HCT116 (cell line): ENCODE measurements at regions not wholly inside any gene's neighbourhood (a gene's known extent, or its start where the extent isn't known, plus 50 kb on each side); places are given as distances from the start of the nearest gene placed in this dataset.
"Not testable (repeated sequence)": the region's sequence is repeated elsewhere in the genome, so short reads cannot be mapped to it uniquely, and the experiment has no call there.

Source experiments
- ATAC-seq: fragments of 200-7000 bp; cut with Tn5 transposase; 2 replicates; pipeline ENCODE4 v1.9.1; 2020; ENCODE audit warnings: mild to moderate bottlenecking, moderate library complexity
- BruUV-seq: library from RNA; stranded (reverse); fragments of 400-500 nt; replicated peaks from 2 replicates; lab custom pipeline; 2021; lab: Mats Ljungman, UMichigan
- CTCF ChIA-PET: fragments of 300-600 bp; sonication (Branson Sonifier 250); formaldehyde crosslinking; loops from one replicate; lab custom pipeline; 2021; ENCODE audit warnings: antibody characterized with exemption; lab: Charles Lee
- POLR2A ChIA-PET: fragments of 300-600, 350-600 bp; sonication (Branson Sonifier 250); formaldehyde crosslinking; loops from one replicate; lab custom pipeline; 2021; ENCODE audit warnings: antibody characterized with exemption; lab: Charles Lee
- RAD21 ChIA-PET, 2 experiments: fragments of 300-600 bp; sonication (Branson Sonifier 250); formaldehyde crosslinking; loops; one replicate each; lab custom pipeline; 2023; ENCODE audit warnings: low total read pairs in 2 of 2; ENCODE audit not compliant: uncharacterized antibody in 2 of 2, unreplicated experiment in 2 of 2, low non-redundant PET in 1 of 2; lab: Charles Lee
- DNase-seq: peaks from one replicate; pipeline ENCODE4 v3.0.0-alpha.2; 2010; ENCODE audit warnings: low read depth, low spot score
- H2AFZ ChIP-seq: fragments of 200-600 bp; shearing (Covaris generic), sonication (generic); 2 replicates; pipeline ENCODE4 v1.6.1; 2017; ENCODE audit warnings: low read depth, mixed run types, mixed read lengths, antibody characterized with exemption, low read length; ENCODE audit not compliant: poor library complexity, severe bottlenecking
- H3K27ac ChIP-seq: 2 replicates; pipeline ENCODE4 v1.5.1; 2012; ENCODE audit warnings: low read depth, low read length
- H3K27me3 ChIP-seq: fragments of 200-600 bp; sonication (generic); 2 replicates; pipeline ENCODE4 v1.6.1; 2016; ENCODE audit warnings: mixed run types, low read length, mixed read lengths; ENCODE audit not compliant: insufficient read depth
- H3K36me3 ChIP-seq, 2 experiments: fragments of 200-500 bp in 1 of 2; fragments of 200-600 bp in 1 of 2; sonication (Bioruptor generic) in 1 of 2; sonication (generic) in 1 of 2; 2 replicates each; pipeline versions ENCODE4 v1.5.1 to v1.6.1; 2014 to 2016; ENCODE audit warnings: low read length in 2 of 2, inconsistent platforms in 1 of 2, mixed read lengths in 1 of 2, mixed run types in 1 of 2; ENCODE audit not compliant: insufficient read depth in 2 of 2, control insufficient read depth in 1 of 2
- H3K4me1 ChIP-seq, 2 experiments: fragments of 200-600 bp in 1 of 2; sonication (generic) in 1 of 2; 2 replicates each; pipeline versions ENCODE4 v1.5.1 to v1.6.1; 2012 to 2017; ENCODE audit warnings: low read length in 2 of 2, inconsistent platforms in 1 of 2, mild to moderate bottlenecking in 1 of 2, mixed read lengths in 1 of 2, mixed run types in 1 of 2, moderate library complexity in 1 of 2; ENCODE audit not compliant: insufficient read depth in 2 of 2, control insufficient read depth in 1 of 2
- H3K4me2 ChIP-seq: fragments of 200-600 bp; sonication (generic); 2 replicates; pipeline ENCODE4 v1.6.1; 2017; ENCODE audit warnings: mixed run types, low read length, mixed read lengths
- H3K4me3 ChIP-seq, 2 experiments: fragments of 200-600 bp in 1 of 2; sonication (generic) in 1 of 2; replicated peaks in 1 of 2; 2 replicates each; pipeline ENCODE4 v1.5.1; 2011 to 2016; ENCODE audit warnings: low read length in 2 of 2, control low read depth in 1 of 2, low read depth in 1 of 2, mild to moderate bottlenecking in 1 of 2, mixed read lengths in 1 of 2, mixed run types in 1 of 2
- H3K79me2 ChIP-seq: fragments of 200-600 bp; sonication (generic); 2 replicates; pipeline ENCODE4 v1.6.1; 2017; ENCODE audit warnings: mild to moderate bottlenecking, mixed run types, low read length, moderate library complexity, mixed read lengths; ENCODE audit not compliant: insufficient read depth
- H3K9ac ChIP-seq: fragments of 200-600 bp; sonication (generic); 2 replicates; pipeline ENCODE4 v1.6.1; 2016; ENCODE audit warnings: low read length, mixed read lengths
- H3K9me2 ChIP-seq: fragments of 200-600 bp; sonication (generic), shearing (Covaris generic); 2 replicates; pipeline ENCODE4 v1.6.1; 2017; ENCODE audit warnings: mixed run types, mild to moderate bottlenecking, moderate library complexity; ENCODE audit not compliant: insufficient read depth
- H3K9me3 ChIP-seq, 2 experiments: fragments of 200-500 bp in 1 of 2; fragments of 200-600 bp in 1 of 2; sonication (Bioruptor generic) in 1 of 2; sonication (generic) in 1 of 2; 2 replicates each; pipeline ENCODE4 v1.6.1; 2014 to 2017; ENCODE audit warnings: low read length in 2 of 2, mixed read lengths in 2 of 2, inconsistent platforms in 1 of 2, low read depth in 1 of 2, mild to moderate bottlenecking in 1 of 2, mixed run types in 1 of 2, moderate library complexity in 1 of 2; ENCODE audit not compliant: control insufficient read depth in 1 of 2, insufficient read depth in 1 of 2
- H4K20me1 ChIP-seq: fragments of 200-600 bp; sonication (generic), shearing (Covaris generic); 2 replicates; pipeline ENCODE4 v1.6.1; 2017; ENCODE audit warnings: mixed run types, mild to moderate bottlenecking, moderate library complexity; ENCODE audit not compliant: insufficient read depth
- CEBPB ChIP-seq: IDR thresholded peaks from 2 replicates; pipeline ENCODE4 v1.6.1; 2012; ENCODE audit warnings: low read depth
- EGR1 ChIP-seq: IDR thresholded peaks from 2 replicates; pipeline ENCODE4 v1.6.1; 2012; ENCODE audit warnings: low read depth
- MAX ChIP-seq: IDR thresholded peaks from 2 replicates; pipeline ENCODE4 v1.6.1; 2012
- POLR2A ChIP-seq: IDR thresholded peaks from 2 replicates; pipeline ENCODE4 v1.7.0; 2011; ENCODE audit warnings: borderline replicate concordance; ENCODE audit not compliant: insufficient read depth, insufficient read length; ENCODE audit errors: extremely low read depth
- POLR2AphosphoS5 ChIP-seq: IDR thresholded peaks from 2 replicates; pipeline ENCODE4 v1.6.1; 2011; ENCODE audit warnings: mild to moderate bottlenecking, low read depth, low read length, moderate library complexity
- SP1 ChIP-seq: IDR thresholded peaks from 2 replicates; pipeline ENCODE4 v1.6.1; 2012; ENCODE audit warnings: low read depth
- ZBTB33 ChIP-seq: IDR thresholded peaks from 2 replicates; pipeline ENCODE4 v1.6.1; 2011; ENCODE audit warnings: mild to moderate bottlenecking, low read length, moderate library complexity; ENCODE audit not compliant: insufficient replicate concordance; ENCODE audit errors: extremely low read depth
- ZFX ChIP-seq: fragments of 450-650 bp; IDR thresholded peaks from 2 replicates; pipeline ENCODE4 v1.6.1; 2017
- ZNF274 ChIP-seq: fragments of 200-500 bp; sonication (Bioruptor generic); IDR thresholded peaks from 2 replicates; pipeline ENCODE4 v1.6.1; 2014; ENCODE audit warnings: mild to moderate bottlenecking, low read depth, low read length, inconsistent platforms
- intact Hi-C: fragments of 100-400 bp; cut with micrococcal nuclease; formaldehyde crosslinking; loops from 2 replicates; pipeline ENCODE4 v1.10.0; 2022

GRCh38 chr5:112559501-112559900 lies 140.4 kb upstream of the EPB41L4A start:
- H3K4me1 ChIP-seq, H3K9me2 ChIP-seq, ATAC-seq, H3K27me3 ChIP-seq, intact Hi-C loops, H3K9ac ChIP-seq, POLR2A ChIA-PET, RAD21 ChIA-PET, H4K20me1 ChIP-seq, H2AFZ ChIP-seq, H3K4me3 ChIP-seq, H3K36me3 ChIP-seq, H3K27ac ChIP-seq, CTCF ChIA-PET, DNase-seq, H3K9me3 ChIP-seq, BruUV-seq, H3K4me2 ChIP-seq, H3K79me2 ChIP-seq: not testable (repeated sequence)

GRCh38 chr5:112560371-112560770 lies 141.3 kb upstream of the EPB41L4A start:
- H2AFZ ChIP-seq: no peak overlapping the region
- POLR2A ChIA-PET: no interaction called here
- no peaks in the 10 kb centered on the region for H3K4me1 ChIP-seq
- no peak overlapping the region for H3K9ac ChIP-seq
- TF ChIP-seq SP1 (no peak), EGR1 (no peak), POLR2A (no peak), POLR2AphosphoS5 (no peak), CEBPB (no peak), ZNF274 (no peak), MAX (no peak), ZFX (no peak), ZBTB33 (no peak)
- TF ChIP-seq, all 23 proteins: peak for 0
- Histone ChIP-seq H4K20me1 (no peaks in the 10 kb centered on the region), H3K4me2 (no peak overlapping the region), H3K36me3 (no peaks in the 10 kb centered on the region), H3K27ac (no peak overlapping the region), H3K9me3 (peaks cover 0 to 10% of the 10 kb centered on the region in 2 experiments; a peak in 3 of 4 replicates), H3K9me2 (no peaks in the 10 kb centered on the region), H3K4me3 (no peak overlapping the region), H3K79me2 (no peaks in the 10 kb centered on the region), H3K27me3 (no peaks in the 10 kb centered on the region)
- BruUV-seq: no TSS peak
- DNase-seq: no peak
- CTCF ChIA-PET: no interaction called here
- ATAC-seq: no peak
- RAD21 ChIA-PET: no interaction called here
- intact Hi-C loops: no loop called here
